WERI-Rb-1 (cell line): ENCODE measurements at regions not wholly inside any gene's neighbourhood (a gene's known extent, or its start where the extent isn't known, plus 50 kb on each side); places are given as distances from the start of the nearest gene placed in this dataset.

Experiments
- DNase-seq: peaks from one replicate; pipeline ENCODE4 v3.0.0-alpha.2; 2020
- H3K27ac ChIP-seq: fragments of 250-450 bp; sonication (Bioruptor Pico); 2 replicates; pipeline ENCODE4 v1.5.1; 2020; ENCODE audit warnings: mild to moderate bottlenecking, moderate library complexity
- H3K27me3 ChIP-seq: fragments of 250-450 bp; sonication (Bioruptor Pico); 2 replicates; pipeline ENCODE4 v1.5.1; 2021; ENCODE audit warnings: mild to moderate bottlenecking, low read depth, moderate library complexity; ENCODE audit not compliant: insufficient read depth, severe bottlenecking
- H3K36me3 ChIP-seq: fragments of 250-450 bp; sonication (Bioruptor Pico); 2 replicates; pipeline ENCODE4 v1.5.1; 2020; ENCODE audit warnings: mild to moderate bottlenecking, moderate library complexity
- H3K4me3 ChIP-seq: 2 replicates; pipeline ENCODE4 v1.5.1; 2011; ENCODE audit warnings: low read depth, mild to moderate bottlenecking, control low read depth, low read length
- H3K9me3 ChIP-seq: fragments of 250-450 bp; sonication (Bioruptor Pico); 2 replicates; pipeline ENCODE4 v1.5.1; 2021; ENCODE audit warnings: mild to moderate bottlenecking, moderate library complexity; ENCODE audit not compliant: severe bottlenecking
- CTCF ChIP-seq: IDR thresholded peaks from 2 replicates; pipeline ENCODE4 v1.5.1; 2011; ENCODE audit warnings: low read depth, mild to moderate bottlenecking, control low read depth, inconsistent platforms, low read length

DNA sequence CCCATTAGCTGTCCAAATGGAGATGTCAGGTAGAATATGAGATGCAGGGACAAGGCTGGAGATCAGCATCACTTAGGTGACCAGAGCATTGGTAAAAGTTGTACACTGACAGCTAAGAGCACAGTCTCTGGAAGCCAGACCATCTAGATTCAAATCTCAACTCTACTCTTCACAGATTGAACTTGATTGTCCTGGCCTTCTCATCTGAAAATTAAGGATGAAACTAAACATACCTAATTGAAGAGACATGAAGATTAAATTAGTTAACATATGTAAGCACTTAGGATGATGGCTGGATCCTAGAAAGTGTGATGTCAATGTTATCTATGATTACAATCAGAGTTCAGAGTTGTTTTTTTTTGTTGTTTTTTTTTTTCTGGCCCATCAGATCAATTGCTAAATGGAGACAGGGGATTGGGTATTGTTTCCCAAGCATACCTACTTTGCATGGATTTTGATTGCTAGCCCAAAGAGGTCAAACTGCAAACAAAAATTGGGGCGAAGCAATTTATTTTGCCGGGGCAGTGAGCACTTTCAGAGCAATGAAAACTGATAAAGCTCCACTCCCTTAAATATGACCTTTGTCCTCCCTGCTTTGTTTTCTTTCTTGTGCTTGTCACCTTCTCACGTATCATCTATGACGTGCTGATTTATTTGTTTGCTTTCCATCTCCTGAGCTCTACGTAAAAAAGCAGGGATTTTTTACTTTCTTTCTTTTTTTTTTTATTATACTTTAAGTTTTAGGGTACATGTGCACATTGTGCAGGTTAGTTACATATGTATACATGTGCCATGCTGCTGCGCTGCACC lies 217.6 kb upstream of the CPHXL start:
- no peak overlapping the region for H3K4me3 ChIP-seq
- TF ChIP-seq CTCF, result no peak
- no peak for DNase-seq

DNA sequence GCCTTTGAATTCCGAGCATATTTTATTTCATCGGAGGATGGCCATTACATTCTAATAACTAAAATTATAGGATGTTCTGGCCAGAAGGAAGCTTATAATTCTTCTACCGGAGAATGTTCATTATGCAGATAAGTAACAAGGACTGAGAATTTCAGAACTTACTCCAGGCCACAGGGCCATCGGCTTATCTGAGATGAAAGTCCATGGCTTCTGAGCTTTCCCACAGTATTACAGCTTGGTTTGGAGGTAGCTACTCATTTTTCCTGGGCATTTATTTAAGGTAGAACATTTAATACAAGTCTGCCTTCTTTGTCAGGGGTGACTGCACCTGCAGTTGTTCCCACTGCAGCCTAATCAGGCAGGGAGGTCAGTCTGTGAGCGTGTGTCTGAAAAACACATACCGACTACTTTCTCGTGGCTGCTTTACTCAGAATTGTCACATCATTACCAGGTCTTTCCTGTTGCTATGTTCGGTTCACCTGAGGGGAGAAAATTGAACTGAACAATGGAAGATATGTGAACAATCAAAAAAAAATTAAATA lies 219.7 kb upstream of the CPHXL start:
- Histone ChIP-seq H3K27me3 (no peaks in the 10 kb centered on the region), H3K9me3 (no peaks in the 10 kb centered on the region), H3K4me3 (no peak overlapping the region), H3K36me3 (no peaks in the 10 kb centered on the region), H3K27ac (no peak overlapping the region)
- TF ChIP-seq CTCF, result no peak
- DNase-seq, result no peak

More for the DNA sequence above, 217.6 kb upstream of the CPHXL start:
- H3K27me3 ChIP-seq, result no peaks in the 10 kb centered on the region
- no peaks in the 10 kb centered on the region for H3K9me3 ChIP-seq
- H3K36me3 ChIP-seq, result no peaks in the 10 kb centered on the region
- no peak overlapping the region for H3K27ac ChIP-seq

DNA sequence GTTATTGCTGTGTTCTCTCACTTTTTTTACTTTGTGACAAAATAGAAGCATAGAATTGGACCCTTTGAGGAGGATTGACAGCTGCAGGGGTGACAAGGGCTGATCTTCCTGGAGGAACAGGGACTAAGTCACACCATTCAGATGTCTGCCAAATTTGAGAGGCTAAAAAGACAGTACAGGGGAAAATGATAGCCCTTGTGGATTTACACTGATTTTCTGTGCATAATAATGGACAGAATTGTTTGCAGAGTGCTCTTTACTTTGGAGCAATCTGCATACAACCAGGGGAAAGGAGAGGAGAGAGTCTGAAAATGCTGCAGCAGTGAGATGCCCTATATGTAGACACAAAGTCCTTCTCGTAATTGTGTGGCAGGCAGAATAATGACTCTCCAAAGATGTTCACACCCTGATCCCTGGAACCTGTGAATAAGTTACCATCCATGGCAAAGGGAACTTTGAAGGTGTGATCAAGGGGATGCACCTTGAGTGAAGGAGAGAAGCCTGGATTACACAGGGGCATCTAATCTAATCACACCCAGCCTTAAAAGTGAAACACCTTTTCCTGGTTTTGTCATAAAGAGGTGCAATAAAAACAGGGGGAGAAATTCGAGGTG lies 221.4 kb upstream of the CPHXL start:
- Histone ChIP-seq H3K4me3 (no peak overlapping the region), H3K27ac (no peak overlapping the region), H3K36me3 (no peaks in the 10 kb centered on the region), H3K9me3 (no peaks in the 10 kb centered on the region), H3K27me3 (no peaks in the 10 kb centered on the region)
- no peak for DNase-seq
- no peak for TF ChIP-seq CTCF

- Histone ChIP-seq H3K27me3 (no peaks in the 10 kb centered on the region), H3K36me3 (no peaks in the 10 kb centered on the region), H3K27ac (no peak overlapping the region), H3K4me3 (no peak overlapping the region), H3K9me3 (no peaks in the 10 kb centered on the region)
- no peak for DNase-seq
- TF ChIP-seq CTCF, result no peak
These were observed 222.2 kb upstream of the CPHXL start for GRCh38 chr16:75948441-75948840.

- H3K4me3 ChIP-seq, result no peak overlapping the region
- DNase-seq, result no peak
- H3K36me3 ChIP-seq, result no peaks in the 10 kb centered on the region
- no peaks in the 10 kb centered on the region for H3K9me3 ChIP-seq
- H3K27me3 ChIP-seq, result no peaks in the 10 kb centered on the region
- TF ChIP-seq CTCF, result no peak
- no peak overlapping the region for H3K27ac ChIP-seq
These were observed 222.6 kb upstream of the CPHXL start for GRCh38 chr16:75948886-75949285.
